HG03575 (cell line): ENCODE measurements at regions not wholly inside any gene's neighbourhood (a gene's known extent, or its start where the extent isn't known, plus 50 kb on each side); places are given as distances from the start of the nearest gene placed in this dataset.

ENCODE experiments used
- ATAC-seq: cut with Tn5 transposase; IDR thresholded peaks from one replicate; pipeline ENCODE4 v1.9.1; 2021; ENCODE audit not compliant: unreplicated experiment, insufficient number of reproducible peaks, low FRiP score; ENCODE audit errors: extremely low read depth

DNA sequence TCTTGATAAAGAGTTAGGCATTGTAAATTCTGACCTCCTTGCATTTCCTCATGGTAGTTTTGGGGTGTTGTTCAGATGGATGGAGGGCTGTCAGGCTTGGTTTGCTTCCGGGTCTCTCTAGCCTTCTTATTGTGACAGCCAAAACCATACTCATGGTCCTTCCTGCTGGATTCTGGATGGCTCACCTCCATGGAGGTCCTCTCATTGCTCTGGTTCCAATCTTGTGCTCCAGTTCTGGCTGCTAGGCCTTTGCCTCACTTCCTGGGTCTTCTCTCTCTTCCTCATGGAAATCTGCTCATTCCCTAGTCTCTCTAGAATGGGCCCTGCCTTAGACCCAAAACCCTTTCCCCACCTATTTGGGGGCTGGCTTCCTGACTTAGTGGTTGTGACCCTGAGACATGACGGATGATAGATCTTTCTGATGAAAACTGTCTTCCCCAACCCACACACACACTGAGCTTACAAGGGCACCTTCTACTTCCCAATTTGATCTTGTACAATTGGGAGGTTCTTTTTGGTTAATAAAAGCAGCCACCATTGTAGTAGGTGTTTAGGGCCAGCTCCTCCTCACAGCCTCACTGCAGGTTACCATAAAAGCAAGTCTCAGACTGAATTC lies 66.2 kb upstream of the XCR1 start:
- no peak for ATAC-seq

DNA sequence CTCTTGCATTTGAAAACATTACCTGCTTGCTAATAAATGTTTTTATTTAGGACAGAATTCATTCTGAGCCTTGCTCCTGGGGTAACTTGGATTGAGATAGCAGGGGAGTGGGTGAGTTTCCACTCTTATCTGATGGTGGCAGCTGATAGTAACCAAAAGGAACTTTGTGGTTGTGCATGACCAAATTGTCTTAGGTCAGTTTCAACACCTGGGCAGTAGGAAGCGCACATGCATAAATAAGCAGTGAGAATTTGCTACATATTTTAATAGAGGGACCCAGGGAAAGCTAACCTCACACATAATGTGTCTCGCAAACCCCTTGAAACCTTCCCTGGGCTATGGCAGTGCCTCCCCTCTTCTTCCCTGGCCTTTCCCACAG lies 65.4 kb upstream of the XCR1 start:
- no peak for ATAC-seq

DNA sequence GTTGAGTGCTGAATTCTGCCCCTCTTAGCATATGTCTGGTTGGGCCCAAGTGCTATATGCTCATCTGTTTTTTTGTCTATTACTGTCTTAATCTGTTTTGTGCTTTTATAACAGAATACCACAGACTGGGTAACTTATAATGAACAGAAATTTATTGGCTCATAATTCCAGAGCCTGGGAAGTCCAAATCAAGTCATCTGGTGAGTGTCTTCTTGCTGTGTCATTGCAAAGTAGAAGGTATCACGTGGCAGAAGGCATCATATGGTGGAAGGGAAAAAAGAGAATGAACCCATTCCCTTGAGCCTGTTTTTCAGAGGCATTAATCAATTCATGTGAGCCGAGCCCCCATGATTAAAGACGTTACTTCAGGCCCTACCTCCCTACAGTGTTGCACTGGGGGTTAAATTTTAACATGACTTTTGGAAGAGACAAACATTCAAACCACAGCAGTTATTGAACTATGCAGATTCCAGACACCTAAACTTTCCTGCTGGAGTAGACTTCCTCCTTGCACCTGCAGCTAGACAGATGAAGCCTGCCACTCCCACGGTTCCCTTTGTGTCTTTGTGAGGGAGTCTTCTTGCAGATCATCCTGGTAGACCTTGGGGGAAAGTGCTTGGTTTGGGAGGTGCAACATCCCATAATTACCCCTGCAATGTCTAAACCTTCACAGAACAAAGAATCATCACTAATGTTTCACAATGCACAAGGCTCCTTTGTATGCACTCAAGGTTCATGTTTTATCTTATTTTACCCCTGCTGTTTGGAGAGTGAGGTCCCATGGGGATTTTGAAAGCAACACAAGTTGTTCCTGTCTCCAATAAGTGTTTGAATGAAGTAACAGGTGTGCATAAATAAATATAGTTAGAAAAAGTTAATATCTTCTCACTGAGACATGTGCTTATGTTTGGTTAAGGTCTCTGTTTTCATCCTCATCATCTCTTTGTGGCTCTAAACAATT lies 64.7 kb upstream of the XCR1 start:
- no peak for ATAC-seq

DNA sequence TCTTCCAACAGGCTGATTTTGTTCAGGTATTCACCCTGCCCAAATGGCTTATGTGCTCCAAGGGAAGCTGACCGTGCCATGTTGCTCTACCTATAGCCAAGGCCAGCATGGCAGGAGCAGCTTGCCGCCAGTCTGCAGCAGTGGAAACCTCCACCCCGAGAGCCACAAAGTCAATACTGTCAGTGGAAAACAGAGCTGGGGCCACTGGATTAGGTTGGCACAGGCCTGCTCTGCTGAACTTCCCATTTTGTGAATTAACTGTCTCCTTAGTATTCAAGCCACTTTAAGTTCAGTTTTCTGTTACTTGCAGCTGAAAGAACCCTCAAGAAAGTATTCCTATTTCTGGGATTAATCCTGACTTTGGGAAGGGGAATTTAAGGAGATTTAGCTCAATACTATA lies 63.8 kb upstream of the XCR1 start:
- ATAC-seq: no peak

DNA sequence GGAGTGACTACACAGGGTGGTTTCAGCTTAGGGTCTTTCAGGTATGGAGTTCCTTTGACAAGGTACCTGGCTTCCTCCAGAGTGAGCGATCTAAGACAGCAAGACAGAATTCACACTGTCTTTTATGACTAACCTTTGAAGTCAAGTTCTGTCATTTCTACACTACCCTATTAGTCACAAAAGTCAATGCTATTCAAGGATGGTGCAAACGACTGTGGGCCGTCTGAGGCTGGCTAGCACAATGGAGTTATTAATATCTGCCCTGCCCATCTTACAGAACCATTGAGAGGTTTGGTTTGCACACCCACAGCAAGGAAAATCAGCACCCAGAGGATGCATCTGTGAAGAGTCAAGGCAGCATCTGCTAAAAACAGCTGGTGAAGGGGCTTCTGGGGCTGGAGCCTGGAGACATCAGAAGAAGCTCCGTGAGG lies 62.9 kb upstream of the XCR1 start:
- ATAC-seq: no peak

DNA sequence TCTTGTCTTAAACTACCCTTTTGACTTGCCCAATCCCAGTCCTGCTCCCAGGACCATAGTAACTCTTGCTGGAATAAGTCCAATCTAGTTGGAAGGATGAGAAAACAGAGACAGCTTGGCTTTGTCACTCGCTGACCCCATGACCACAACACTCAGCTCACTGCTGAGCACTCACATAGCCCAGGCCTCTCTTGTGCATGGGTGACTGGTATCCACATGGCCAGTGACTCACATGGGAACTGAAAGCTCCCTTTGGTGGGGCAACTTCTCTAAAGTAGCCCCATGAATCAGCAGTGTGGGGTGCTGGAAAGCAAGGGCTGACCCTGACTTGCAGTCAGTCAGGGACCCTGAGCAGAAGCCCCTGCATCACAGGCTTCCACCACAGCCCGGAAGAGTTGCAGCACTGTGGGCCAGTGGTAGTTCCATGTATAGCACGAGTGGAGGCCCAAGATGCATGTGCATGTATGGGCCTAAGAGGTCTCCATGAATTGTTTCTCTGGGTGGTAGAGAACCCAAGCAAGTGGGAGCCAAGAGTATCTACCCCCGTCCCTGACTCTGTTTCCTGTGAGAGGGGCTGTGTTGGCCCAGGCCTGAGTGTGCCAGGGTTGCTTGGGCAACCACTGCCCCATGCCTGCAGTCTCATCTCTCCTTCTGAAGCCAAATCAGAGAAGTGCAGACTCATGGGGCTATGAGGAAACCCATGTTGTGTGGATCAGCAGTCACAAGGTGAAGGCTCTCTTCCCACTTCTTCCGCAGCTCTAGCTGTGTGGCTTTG lies 62.1 kb upstream of the XCR1 start:
- peak; percentile 36 for ATAC-seq

DNA sequence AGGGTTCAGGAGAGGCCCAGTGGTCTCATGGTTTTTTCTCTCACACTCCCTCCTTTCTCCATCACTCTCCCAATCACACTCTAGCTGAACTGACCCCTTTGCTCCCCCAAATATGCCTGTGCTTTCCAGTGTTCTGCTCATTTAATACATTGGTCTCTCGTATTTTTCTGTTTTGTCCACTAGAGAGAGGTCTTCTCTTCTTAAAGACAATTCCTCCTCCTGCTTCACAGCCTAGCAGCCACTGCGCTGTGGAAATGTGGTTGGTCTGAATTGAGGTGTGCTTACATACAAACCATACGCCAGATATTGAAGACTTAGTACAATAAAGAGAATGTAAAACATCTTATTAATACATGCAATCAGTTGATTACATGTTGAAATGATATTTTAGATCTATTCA lies 60.6 kb upstream of the XCR1 start:
- ATAC-seq: no peak

DNA sequence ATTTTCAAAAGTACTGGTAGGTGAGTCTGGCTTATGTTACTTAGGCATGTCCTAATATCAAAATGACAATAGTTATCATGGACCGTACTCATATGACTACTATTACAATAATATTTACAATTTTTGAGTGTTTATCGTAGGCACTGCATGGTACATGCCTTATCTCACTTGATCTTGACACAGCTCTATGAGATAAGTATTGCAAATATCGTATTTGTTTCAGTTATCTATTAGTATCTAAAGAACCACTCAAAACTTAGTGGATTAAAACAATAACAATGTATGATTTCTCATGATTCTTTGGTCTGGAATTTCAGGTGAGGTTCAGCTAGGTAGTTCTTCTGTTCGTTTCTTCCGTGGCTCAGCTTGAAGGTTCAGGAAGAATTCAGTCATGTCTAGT lies 59.7 kb upstream of the XCR1 start:
- ATAC-seq: no peak

DNA sequence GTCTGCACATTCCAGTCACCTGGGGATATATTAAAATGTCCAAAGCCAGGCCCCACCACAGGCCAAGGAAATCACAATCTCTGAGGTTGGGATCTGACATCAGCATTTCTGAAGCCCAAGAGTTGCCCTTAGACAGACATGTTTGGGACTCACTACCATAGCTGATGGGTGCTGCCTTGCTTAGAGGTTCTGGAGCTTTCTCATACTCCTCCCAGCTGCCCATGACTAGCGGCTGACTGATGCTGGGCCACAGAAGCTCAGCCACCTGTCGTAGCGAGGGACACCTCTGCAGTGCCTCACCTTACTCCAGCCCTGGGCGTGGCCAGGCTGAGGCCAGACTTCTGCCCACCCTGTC lies 58.8 kb upstream of the XCR1 start:
- no peak for ATAC-seq

DNA sequence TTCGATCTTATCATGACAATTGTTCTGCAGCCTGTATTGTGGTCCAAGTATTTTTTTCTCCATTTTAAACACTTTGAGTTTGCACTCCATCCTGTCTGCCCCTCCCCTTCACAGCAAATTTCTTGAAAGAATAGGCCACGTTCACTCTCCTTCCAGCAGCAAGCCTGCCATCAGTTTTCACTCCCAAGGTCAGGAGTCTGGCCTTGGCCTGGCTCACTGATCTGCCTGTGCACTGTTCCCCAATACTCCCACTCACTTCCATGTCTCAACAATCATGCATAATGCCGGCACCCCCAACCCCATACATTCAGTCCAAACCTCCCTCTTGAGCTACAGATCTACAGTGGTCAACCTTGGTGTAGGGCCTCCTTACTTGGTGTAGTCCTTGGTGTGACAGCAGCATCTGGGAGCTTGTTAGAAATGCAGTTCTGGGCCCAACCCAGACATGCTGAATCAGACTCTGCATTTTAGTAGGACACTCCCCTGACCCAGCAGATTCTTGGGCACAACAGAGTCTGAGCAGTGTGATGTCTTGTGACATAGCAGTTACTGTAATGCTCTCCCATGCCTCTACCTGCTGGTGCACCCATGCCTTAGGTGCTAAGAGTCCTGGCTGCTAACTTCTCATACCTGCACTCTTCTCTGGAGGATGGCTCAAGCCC lies 58.3 kb upstream of the XCR1 start:
- ATAC-seq: no peak

DNA sequence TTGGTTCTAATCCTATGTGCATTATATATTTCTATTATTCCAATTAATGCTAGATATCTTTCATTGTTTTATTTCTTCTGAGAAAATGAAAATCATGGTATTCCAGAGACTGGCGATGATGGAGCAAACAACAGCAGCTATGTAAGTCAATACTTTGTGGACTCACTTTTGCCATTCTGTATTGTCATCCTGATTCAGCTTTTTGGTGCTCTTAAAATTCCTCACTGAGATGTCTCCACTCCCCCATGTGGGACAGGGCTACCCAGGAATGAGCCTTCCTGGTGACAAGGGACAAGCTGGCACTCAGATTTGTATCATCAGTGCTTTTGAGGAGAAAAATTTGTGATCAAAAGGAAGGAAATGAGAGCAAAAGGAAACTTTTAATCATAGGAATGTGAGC lies 56.7 kb upstream of the XCR1 start:
- no peak for ATAC-seq

DNA sequence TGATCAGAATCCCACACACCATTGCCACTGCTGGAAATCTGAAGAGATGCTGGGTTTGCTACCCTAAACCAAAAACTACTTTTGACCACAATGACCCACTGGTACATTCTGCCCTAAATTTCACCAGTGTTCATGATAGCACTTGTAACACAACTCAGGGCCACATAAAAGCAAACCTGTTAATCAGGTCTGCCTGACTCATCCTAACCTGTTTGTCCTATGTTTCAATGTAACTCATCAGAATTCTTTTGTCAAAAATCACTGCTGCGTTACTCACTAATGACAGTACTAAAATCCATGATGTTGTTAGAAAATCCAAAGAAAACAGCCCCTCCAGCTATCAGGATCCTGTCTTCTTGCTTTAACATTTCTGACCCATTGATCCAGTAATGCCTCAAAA lies 55.6 kb upstream of the XCR1 start:
- ATAC-seq: no peak

DNA sequence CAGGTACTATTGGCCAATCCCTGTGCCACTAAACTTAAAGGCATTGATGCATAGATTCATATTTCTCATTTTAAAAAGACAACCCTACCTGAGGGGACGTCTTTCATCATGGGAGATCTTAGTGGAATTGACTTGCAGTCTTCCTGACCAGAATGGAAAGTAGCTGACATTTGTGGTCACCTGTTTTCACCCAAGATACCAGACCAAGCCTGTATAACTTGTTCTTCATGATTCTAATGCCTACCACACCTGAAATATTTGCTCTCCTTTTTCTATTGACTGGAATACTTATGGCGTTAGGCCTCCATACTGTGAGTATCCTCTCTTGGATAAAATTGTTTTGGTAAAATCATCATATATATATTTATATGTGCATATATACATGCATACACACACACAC lies 54.7 kb upstream of the XCR1 start:
- no peak for ATAC-seq

DNA sequence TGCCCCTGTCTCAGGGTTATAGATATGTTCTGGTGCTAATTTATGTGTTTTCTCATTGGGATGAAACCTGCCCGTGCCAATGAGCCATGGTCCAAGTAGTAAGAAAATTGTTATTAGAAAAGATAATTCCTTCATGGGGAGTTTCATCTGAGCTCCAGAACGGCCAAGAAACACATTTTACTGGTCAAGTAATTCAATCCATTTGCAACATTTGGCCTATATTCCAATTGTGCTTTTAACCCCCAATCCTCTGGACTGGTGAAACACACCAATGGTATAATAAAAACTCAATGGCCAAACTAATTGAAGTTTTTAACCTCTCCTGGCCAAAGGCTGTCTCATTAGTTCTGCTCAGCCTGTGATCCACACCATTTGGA lies 53.7 kb upstream of the XCR1 start:
- ATAC-seq: no peak

DNA sequence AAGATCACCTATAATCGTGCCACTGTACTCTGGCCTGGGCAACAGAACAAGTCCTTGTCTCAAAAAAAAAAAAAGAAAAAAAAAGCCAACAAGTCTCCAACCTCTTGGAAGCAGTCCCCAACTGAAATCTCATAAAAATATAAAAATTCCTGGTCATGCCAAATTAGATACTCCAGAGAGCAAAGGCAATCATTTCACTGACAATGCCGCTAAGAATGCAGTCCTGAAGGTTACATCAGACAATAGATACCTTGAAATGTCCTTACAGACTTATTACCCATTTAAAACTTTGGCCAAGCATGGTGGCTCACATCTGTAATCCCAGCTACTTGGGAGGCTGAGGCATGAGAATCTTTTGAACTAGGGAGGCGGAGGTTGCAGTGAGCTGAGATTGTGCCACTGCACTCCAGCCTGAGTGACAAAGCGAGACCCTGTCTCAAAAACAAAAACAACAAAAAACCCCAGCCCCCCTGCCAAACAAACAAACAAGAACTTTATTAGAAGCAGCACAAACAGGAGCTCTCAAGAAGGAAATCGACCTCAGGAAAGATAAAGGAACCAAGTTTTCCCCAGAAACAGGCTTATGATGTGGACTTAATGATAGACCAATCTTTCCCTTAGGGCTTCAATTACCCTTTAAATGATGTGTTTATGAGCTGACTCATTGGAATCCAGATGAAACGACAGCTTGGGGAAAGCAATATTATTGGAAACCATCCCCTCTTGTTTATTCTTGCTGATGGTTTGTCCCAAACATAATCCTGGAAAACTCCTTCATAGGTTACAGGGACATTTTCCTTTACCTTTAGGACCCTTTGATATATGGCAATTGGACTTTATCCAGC lies 53.1 kb upstream of the XCR1 start:
- no peak for ATAC-seq

DNA sequence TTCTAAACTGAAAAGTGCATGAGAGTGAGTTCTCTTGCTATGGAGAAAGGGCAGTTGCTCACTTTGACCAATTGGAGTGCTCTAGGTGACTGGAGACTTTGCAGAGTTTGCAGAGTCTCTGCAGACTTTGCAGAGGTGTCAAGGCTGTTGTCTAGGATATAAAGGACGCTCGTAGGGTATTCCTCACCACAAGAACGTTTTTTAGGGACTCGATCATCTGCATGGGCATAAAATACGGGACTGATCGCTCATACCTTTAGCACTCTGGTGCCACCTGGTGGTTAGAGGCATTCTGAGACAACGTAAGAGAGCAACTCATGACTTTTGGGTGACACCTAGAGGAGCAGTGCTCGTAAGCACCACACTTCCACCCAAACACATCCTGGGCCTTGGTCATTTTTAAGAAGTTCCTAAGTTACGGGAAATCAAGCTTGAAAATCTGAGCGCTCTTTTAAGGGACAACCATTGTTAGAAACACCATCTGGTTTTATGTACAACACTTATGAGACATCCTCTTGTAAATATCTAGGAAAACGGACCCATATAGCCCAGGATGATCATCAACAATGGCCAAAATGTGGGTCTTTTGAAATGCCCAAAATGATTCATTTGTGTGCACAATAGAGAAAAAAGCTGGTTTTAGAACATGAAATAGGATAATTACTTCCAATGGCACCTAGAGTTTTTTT lies 51.6 kb upstream of the XCR1 start:
- ATAC-seq: no peak
